Stimulated activated CD8-positive, alpha-beta memory T cell treated with anti-CD3 and anti-CD28 coated beads, Interleukin-4, amount 100 ng/mL, for 48 hours (primary cell): ENCODE measurements at regions not wholly inside any gene's neighbourhood (a gene's known extent, or its start where the extent isn't known, plus 50 kb on each side); places are given as distances from the start of the nearest gene placed in this dataset.

Source experiments
- DNase-seq: peaks from one replicate; pipeline ENCODE4 v3.0.0-alpha.2; 2020

- DNase-seq, result no peak
Observed at GRCh38 chr2:2890246-2890645, 487.4 kb downstream of the EIPR1 start.

- no peak for DNase-seq
Observed at GRCh38 chr2:2889646-2890045, 488.0 kb downstream of the EIPR1 start.

- DNase-seq, result no peak
Observed at GRCh38 chr2:2889141-2889540, 488.5 kb downstream of the EIPR1 start.

- DNase-seq, result no peak
Observed at GRCh38 chr2:2887772-2888387, 489.7 kb downstream of the EIPR1 start.

- no peak for DNase-seq
Observed at GRCh38 chr2:2886922-2887321, 490.7 kb downstream of the EIPR1 start.

- DNase-seq, result no peak
Observed at GRCh38 chr2:2881499-2881898, 496.1 kb downstream of the EIPR1 start.

GRCh38 chr2:2880938-2881337 lies 496.7 kb downstream of the EIPR1 start:
- DNase-seq, result no peak

- DNase-seq, result no peak
Observed at GRCh38 chr2:2879781-2880180, 497.8 kb downstream of the EIPR1 start.

- no peak for DNase-seq
Observed at GRCh38 chr2:2879071-2879470, 498.5 kb downstream of the EIPR1 start.

GRCh38 chr2:2877427-2877826 lies 500.2 kb downstream of the EIPR1 start:
- DNase-seq, result no peak

- DNase-seq, result no peak
Observed at GRCh38 chr2:2876331-2877221, 501.0 kb downstream of the EIPR1 start.

GRCh38 chr2:2875831-2876230 lies 501.8 kb downstream of the EIPR1 start:
- DNase-seq, result no peak

GRCh38 chr2:2875296-2875695 lies 502.3 kb downstream of the EIPR1 start:
- no peak for DNase-seq

GRCh38 chr2:2874805-2875204 lies 502.8 kb downstream of the EIPR1 start:
- DNase-seq, result no peak

GRCh38 chr2:2874341-2874740 lies 503.3 kb downstream of the EIPR1 start:
- no peak for DNase-seq

- DNase-seq, result no peak
Observed at GRCh38 chr2:2873450-2873811, 504.2 kb downstream of the EIPR1 start.

- DNase-seq, result no peak
Observed at GRCh38 chr2:2872713-2873449, 504.7 kb downstream of the EIPR1 start.

- no peak for DNase-seq
Observed at GRCh38 chr2:2872309-2872617, 505.4 kb downstream of the EIPR1 start.

- DNase-seq, result no peak
Observed at GRCh38 chr2:2871480-2872308, 505.9 kb downstream of the EIPR1 start.

GRCh38 chr2:2870106-2870505 lies 507.5 kb downstream of the EIPR1 start:
- no peak for DNase-seq

- no peak for DNase-seq
Observed at GRCh38 chr2:2869553-2869952, 508.1 kb downstream of the EIPR1 start.

GRCh38 chr2:2868085-2868484 lies 509.5 kb downstream of the EIPR1 start:
- no peak for DNase-seq

- no peak for DNase-seq
Observed at GRCh38 chr2:2867397-2867979, 510.1 kb downstream of the EIPR1 start.
